MM.1S (cell line): ENCODE measurements at regions not wholly inside any gene's neighbourhood (a gene's known extent, or its start where the extent isn't known, plus 50 kb on each side); places are given as distances from the start of the nearest gene placed in this dataset.

Experiments
- CTCF ChIP-seq: fragments of 300-600 bp; sonication (generic); IDR thresholded peaks from 2 replicates; pipeline ENCODE4 v1.5.1; 2016; ENCODE audit warnings: antibody characterized with exemption, low read length, mixed read lengths
- EZH2phosphoT487 ChIP-seq: fragments of 300-600 bp; sonication (generic); IDR thresholded peaks from 2 replicates; pipeline ENCODE4 v1.6.1; 2018; ENCODE audit warnings: antibody characterized with exemption, low read length

GRCh38 chr5:112682621-112683061 is 55.0 kb upstream of the APC start:
- no peak for TF ChIP-seq EZH2phosphoT487
- no peak for TF ChIP-seq CTCF
